ENCODE measurements at regions not wholly inside any gene's neighbourhood (a gene's known extent, or its start where the extent isn't known, plus 50 kb on each side); places are given as distances from the start of the nearest gene placed in this dataset.

DNA sequence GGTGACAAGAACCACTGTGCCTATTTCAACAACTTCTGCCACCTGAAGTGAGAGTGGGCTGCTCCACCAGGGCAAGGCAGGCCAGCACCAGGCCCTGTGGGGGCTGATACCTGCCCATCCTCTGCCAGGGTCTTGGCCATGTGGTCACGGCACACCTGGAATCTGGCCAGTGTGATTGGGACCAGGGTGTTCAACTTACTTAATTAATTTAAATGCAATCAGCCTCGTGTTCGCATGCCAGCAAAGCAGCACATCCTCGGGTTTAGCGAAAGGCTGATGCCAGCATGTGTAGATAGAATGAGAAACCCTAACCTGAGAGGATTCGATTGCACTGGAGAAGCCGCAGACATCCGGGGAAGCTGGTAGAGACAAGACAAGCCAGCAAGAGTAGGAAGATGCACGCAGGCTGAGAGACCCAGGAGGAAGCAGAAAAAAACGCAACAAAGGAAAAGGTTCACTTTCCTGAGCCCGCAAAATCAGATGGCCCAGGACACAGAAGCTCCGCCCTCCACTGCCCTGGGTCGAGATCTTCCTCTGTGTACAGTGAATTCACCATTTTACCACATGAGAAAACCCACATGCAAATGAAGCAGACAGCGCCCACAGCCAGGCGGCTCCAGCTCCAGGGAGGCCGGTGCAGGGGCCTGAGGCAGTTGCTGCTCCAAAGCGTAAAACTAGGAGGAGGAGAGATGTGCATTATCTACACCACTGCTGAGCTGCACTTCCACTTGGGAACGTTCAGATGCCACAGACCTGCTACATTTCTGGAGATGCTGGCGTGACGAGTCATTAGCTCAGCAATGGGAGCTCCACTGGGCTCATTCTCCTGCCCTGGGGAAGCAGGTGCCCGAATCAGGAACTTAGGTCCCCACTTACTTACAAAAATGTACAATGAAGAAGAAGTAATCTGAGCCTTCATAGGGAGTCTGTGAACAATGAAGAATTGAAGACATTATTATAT lies 92.1 kb downstream of the TMEM18 start:
- TF ChIP-seq, protein P1, sequence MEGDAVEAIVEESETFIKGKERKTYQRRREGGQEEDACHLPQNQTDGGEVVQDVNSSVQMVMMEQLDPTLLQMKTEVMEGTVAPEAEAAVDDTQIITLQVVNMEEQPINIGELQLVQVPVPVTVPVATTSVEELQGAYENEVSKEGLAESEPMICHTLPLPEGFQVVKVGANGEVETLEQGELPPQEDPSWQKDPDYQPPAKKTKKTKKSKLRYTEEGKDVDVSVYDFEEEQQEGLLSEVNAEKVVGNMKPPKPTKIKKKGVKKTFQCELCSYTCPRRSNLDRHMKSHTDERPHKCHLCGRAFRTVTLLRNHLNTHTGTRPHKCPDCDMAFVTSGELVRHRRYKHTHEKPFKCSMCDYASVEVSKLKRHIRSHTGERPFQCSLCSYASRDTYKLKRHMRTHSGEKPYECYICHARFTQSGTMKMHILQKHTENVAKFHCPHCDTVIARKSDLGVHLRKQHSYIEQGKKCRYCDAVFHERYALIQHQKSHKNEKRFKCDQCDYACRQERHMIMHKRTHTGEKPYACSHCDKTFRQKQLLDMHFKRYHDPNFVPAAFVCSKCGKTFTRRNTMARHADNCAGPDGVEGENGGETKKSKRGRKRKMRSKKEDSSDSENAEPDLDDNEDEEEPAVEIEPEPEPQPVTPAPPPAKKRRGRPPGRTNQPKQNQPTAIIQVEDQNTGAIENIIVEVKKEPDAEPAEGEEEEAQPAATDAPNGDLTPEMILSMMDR (IDR thresholded peaks at IDR 0.05), result no peak
- TF ChIP-seq POLR2AphosphoS5 (IDR thresholded peaks at IDR 0.05; ENCODE audit: low read depth, low read length), result no peak
- TF ChIP-seq, protein P2, sequence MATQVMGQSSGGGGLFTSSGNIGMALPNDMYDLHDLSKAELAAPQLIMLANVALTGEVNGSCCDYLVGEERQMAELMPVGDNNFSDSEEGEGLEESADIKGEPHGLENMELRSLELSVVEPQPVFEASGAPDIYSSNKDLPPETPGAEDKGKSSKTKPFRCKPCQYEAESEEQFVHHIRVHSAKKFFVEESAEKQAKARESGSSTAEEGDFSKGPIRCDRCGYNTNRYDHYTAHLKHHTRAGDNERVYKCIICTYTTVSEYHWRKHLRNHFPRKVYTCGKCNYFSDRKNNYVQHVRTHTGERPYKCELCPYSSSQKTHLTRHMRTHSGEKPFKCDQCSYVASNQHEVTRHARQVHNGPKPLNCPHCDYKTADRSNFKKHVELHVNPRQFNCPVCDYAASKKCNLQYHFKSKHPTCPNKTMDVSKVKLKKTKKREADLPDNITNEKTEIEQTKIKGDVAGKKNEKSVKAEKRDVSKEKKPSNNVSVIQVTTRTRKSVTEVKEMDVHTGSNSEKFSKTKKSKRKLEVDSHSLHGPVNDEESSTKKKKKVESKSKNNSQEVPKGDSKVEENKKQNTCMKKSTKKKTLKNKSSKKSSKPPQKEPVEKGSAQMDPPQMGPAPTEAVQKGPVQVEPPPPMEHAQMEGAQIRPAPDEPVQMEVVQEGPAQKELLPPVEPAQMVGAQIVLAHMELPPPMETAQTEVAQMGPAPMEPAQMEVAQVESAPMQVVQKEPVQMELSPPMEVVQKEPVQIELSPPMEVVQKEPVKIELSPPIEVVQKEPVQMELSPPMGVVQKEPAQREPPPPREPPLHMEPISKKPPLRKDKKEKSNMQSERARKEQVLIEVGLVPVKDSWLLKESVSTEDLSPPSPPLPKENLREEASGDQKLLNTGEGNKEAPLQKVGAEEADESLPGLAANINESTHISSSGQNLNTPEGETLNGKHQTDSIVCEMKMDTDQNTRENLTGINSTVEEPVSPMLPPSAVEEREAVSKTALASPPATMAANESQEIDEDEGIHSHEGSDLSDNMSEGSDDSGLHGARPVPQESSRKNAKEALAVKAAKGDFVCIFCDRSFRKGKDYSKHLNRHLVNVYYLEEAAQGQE (IDR thresholded peaks at IDR 0.05; ENCODE audit: low read depth, low read length), result no peak
